CD4-positive, alpha-beta T cell treated with Interleukin-15 for 4 hours (primary cell): ENCODE measurements at regions not wholly inside any gene's neighbourhood (a gene's known extent, or its start where the extent isn't known, plus 50 kb on each side); places are given as distances from the start of the nearest gene placed in this dataset.

ENCODE experiments used
- DNase-seq: peaks from one replicate; pipeline ENCODE4 v3.0.0-alpha.2; 2020; ENCODE audit warnings: low spot score

GRCh38 chr10:123529146-123529760, 136.9 kb upstream of the GPR26 start:
- DNase-seq = no peak

GRCh38 chr10:123530166-123530870, 135.8 kb upstream of the GPR26 start:
- no peak for DNase-seq

- no peak for DNase-seq
Measured at GRCh38 chr10:123535386-123535785, 130.8 kb upstream of the GPR26 start.

GRCh38 chr10:123536176-123536845, 129.8 kb upstream of the GPR26 start:
- no peak for DNase-seq

- DNase-seq = no peak
Measured at GRCh38 chr10:123537188-123537961, 128.8 kb upstream of the GPR26 start.

GRCh38 chr10:123538401-123539320, 127.5 kb upstream of the GPR26 start:
- DNase-seq = no peak

- DNase-seq = no peak
Measured at GRCh38 chr10:123544986-123545385, 121.2 kb upstream of the GPR26 start.

- DNase-seq = no peak
Measured at GRCh38 chr10:123548770-123549169, 117.4 kb upstream of the GPR26 start.

GRCh38 chr10:123549761-123550454, 116.2 kb upstream of the GPR26 start:
- no peak for DNase-seq

GRCh38 chr10:123550675-123551096, 115.5 kb upstream of the GPR26 start:
- no peak for DNase-seq

- DNase-seq = no peak
Measured at GRCh38 chr10:123551259-123551658, 114.9 kb upstream of the GPR26 start.

GRCh38 chr10:123552760-123553554, 113.2 kb upstream of the GPR26 start:
- DNase-seq = no peak

- DNase-seq = no peak
Measured at GRCh38 chr10:123553810-123554430, 112.2 kb upstream of the GPR26 start.

- no peak for DNase-seq
Measured at GRCh38 chr10:123554656-123555055, 111.5 kb upstream of the GPR26 start.

GRCh38 chr10:123555616-123556015, 110.5 kb upstream of the GPR26 start:
- DNase-seq = no peak

- no peak for DNase-seq
Measured at GRCh38 chr10:123556049-123556448, 110.1 kb upstream of the GPR26 start.

- DNase-seq = no peak
Measured at GRCh38 chr10:123556736-123557135, 109.4 kb upstream of the GPR26 start.

GRCh38 chr10:123557366-123558108, 108.6 kb upstream of the GPR26 start:
- DNase-seq = no peak

GRCh38 chr10:123558651-123559050, 107.5 kb upstream of the GPR26 start:
- no peak for DNase-seq
